ENCODE measurements at regions not wholly inside any gene's neighbourhood (a gene's known extent, or its start where the extent isn't known, plus 50 kb on each side); places are given as distances from the start of the nearest gene placed in this dataset.
A peak's percentile ranks its signal among the peaks of the same experiment; 100 is the strongest.

DNA sequence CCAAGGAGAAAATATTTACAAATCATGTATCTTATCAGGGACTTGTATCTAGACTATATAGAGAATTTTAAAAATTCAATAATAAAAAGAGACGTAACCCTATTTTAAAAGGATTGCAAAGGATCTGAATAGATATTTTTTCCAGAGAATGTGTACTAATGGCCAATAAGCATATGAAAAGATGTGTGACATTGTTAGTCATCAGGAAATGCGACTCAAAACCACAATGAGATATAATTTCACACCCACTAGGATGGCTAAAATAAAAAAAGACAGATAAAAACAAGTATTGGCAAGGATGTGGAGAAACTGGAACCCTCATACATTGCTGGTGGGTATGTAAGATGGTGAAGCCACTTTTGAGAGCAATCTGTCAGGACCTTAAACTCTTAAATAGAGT, 141.9 kb upstream of the BMP4 start:
- Histone ChIP-seq H4K20me1 (ENCODE audit: control insufficient read depth, extremely low read depth, insufficient read depth, low read length) (no peaks in the 10 kb centered on the region), H3K9ac (ENCODE audit: insufficient read depth, low read length) (no peak overlapping the region), H3K27me3 (ENCODE audit: control insufficient read depth, insufficient read depth, low read length) (no peaks in the 10 kb centered on the region), H3K4me3 (replicated peaks in 1 of 4; ENCODE audit: control extremely low read depth in 1 of 4, insufficient read depth in 1 of 4, low read depth in 3 of 4, low read length in 4 of 4) (no peak overlapping the region), H3K79me2 (ENCODE audit: control insufficient read depth, insufficient read depth, low read length) (no peaks in the 10 kb centered on the region), H3K4me2 (ENCODE audit: extremely low read depth, insufficient read depth, low read length) (no peak overlapping the region), H3K9me3 (ENCODE audit: control insufficient read depth, insufficient read depth, low read depth, low read length) (no peaks in the 10 kb centered on the region), H3K4me1 (ENCODE audit: control insufficient read depth, extremely low read depth, insufficient read depth, low read length) (no peaks in the 10 kb centered on the region), H2AFZ (ENCODE audit: low read length) (no peak overlapping the region), H3K36me3 (ENCODE audit: control insufficient read depth, insufficient read depth, low read length) (no peaks in the 10 kb centered on the region), H3K27ac (ENCODE audit: insufficient read depth, low read length) (no peak overlapping the region)
- TF ChIP-seq EZH2 (IDR thresholded peaks at IDR 0.05; ENCODE audit: low read length, missing control alignments): no peak
- TF ChIP-seq, protein P1, sequence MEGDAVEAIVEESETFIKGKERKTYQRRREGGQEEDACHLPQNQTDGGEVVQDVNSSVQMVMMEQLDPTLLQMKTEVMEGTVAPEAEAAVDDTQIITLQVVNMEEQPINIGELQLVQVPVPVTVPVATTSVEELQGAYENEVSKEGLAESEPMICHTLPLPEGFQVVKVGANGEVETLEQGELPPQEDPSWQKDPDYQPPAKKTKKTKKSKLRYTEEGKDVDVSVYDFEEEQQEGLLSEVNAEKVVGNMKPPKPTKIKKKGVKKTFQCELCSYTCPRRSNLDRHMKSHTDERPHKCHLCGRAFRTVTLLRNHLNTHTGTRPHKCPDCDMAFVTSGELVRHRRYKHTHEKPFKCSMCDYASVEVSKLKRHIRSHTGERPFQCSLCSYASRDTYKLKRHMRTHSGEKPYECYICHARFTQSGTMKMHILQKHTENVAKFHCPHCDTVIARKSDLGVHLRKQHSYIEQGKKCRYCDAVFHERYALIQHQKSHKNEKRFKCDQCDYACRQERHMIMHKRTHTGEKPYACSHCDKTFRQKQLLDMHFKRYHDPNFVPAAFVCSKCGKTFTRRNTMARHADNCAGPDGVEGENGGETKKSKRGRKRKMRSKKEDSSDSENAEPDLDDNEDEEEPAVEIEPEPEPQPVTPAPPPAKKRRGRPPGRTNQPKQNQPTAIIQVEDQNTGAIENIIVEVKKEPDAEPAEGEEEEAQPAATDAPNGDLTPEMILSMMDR (conservative IDR thresholded peaks at IDR 0.05 in 1 of 2, IDR thresholded peaks at IDR 0.05 in 1 of 2; ENCODE audit: low read depth in 1 of 2, low read length in 2 of 2): no peak
- peak in 1 of 2 donors; percentile 20 for DNase-seq (ENCODE audit: low read depth in 2 of 2)

DNA sequence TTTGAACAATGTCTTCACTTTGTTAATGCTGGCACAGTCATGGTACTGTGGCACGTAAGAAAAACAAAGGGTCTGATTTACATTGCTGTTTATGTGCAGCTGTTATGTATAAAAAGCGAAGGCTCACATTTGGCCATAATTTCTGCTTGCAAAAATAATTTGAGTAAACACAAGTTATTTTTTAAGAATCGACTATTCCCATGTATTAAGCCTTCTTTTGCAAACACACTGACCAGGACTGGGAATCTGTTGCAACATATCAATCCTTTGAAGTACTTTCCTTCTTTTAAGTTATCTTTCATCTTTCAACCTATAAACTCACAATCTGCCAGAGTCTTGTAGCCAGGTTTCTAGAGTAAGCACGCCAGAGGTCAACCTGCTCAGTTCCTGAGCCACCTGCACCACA, 145.4 kb upstream of the BMP4 start:
- Histone ChIP-seq H3K27ac (ENCODE audit: insufficient read depth, low read length) (no peak overlapping the region), H3K4me3 (replicated peaks in 1 of 4; ENCODE audit: control extremely low read depth in 1 of 4, insufficient read depth in 1 of 4, low read depth in 3 of 4, low read length in 4 of 4) (no peak overlapping the region), H4K20me1 (ENCODE audit: control insufficient read depth, extremely low read depth, insufficient read depth, low read length) (no peaks in the 10 kb centered on the region), H3K4me2 (ENCODE audit: extremely low read depth, insufficient read depth, low read length) (no peak overlapping the region), H3K36me3 (ENCODE audit: control insufficient read depth, insufficient read depth, low read length) (no peaks in the 10 kb centered on the region), H2AFZ (ENCODE audit: low read length) (no peak overlapping the region), H3K9ac (ENCODE audit: insufficient read depth, low read length) (no peak overlapping the region), H3K27me3 (ENCODE audit: control insufficient read depth, insufficient read depth, low read length) (no peaks in the 10 kb centered on the region), H3K9me3 (ENCODE audit: control insufficient read depth, insufficient read depth, low read depth, low read length) (no peaks in the 10 kb centered on the region), H3K79me2 (ENCODE audit: control insufficient read depth, insufficient read depth, low read length) (no peaks in the 10 kb centered on the region), H3K4me1 (ENCODE audit: control insufficient read depth, extremely low read depth, insufficient read depth, low read length) (no peaks in the 10 kb centered on the region)
- DNase-seq (ENCODE audit: low read depth in 2 of 2): no peak
- TF ChIP-seq EZH2 (IDR thresholded peaks at IDR 0.05; ENCODE audit: low read length, missing control alignments): no peak
- TF ChIP-seq, protein P1 (conservative IDR thresholded peaks at IDR 0.05 in 1 of 2, IDR thresholded peaks at IDR 0.05 in 1 of 2; ENCODE audit: low read depth in 1 of 2, low read length in 2 of 2): no peak

DNA sequence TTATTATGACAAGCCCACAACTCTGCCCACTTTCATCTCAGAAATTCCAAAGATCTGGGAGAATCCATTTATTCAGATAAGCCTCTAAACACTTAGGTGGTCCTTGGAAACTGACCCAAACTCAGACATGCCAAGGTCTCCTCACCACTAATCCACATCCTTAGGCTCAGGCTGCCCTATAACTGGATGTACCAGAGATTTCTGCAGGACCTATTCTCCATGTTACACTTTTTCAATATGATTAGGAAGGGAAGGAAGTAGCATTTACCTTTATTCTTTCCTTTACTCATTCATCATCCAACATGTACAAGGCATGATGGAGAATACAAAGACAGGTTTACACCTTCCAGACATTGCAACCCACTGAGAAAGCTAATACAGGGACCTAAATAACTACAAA, 145.9 kb upstream of the BMP4 start:
- Histone ChIP-seq H3K9ac (ENCODE audit: insufficient read depth, low read length) (no peak overlapping the region), H3K27ac (ENCODE audit: insufficient read depth, low read length) (no peak overlapping the region), H2AFZ (ENCODE audit: low read length) (no peak overlapping the region), H3K4me2 (ENCODE audit: extremely low read depth, insufficient read depth, low read length) (no peak overlapping the region), H3K36me3 (ENCODE audit: control insufficient read depth, insufficient read depth, low read length) (no peaks in the 10 kb centered on the region), H4K20me1 (ENCODE audit: control insufficient read depth, extremely low read depth, insufficient read depth, low read length) (no peaks in the 10 kb centered on the region), H3K27me3 (ENCODE audit: control insufficient read depth, insufficient read depth, low read length) (no peaks in the 10 kb centered on the region), H3K9me3 (ENCODE audit: control insufficient read depth, insufficient read depth, low read depth, low read length) (no peaks in the 10 kb centered on the region), H3K4me3 (replicated peaks in 1 of 4; ENCODE audit: control extremely low read depth in 1 of 4, insufficient read depth in 1 of 4, low read depth in 3 of 4, low read length in 4 of 4) (no peak overlapping the region), H3K79me2 (ENCODE audit: control insufficient read depth, insufficient read depth, low read length) (no peaks in the 10 kb centered on the region), H3K4me1 (ENCODE audit: control insufficient read depth, extremely low read depth, insufficient read depth, low read length) (peaks cover 4% of the 10 kb centered on the region)
- TF ChIP-seq, protein P1 (conservative IDR thresholded peaks at IDR 0.05 in 1 of 2, IDR thresholded peaks at IDR 0.05 in 1 of 2; ENCODE audit: low read depth in 1 of 2, low read length in 2 of 2): no peak
- TF ChIP-seq EZH2 (IDR thresholded peaks at IDR 0.05; ENCODE audit: low read length, missing control alignments): no peak
- no peak for DNase-seq (ENCODE audit: low read depth in 2 of 2)
